Anterior cingulate cortex (tissue), 58 donors: ENCODE measurements at regions not wholly inside any gene's neighbourhood (a gene's known extent, or its start where the extent isn't known, plus 50 kb on each side); places are given as distances from the start of the nearest gene placed in this dataset.
"Not testable (repeated sequence)": the region's sequence is repeated elsewhere in the genome, so short reads cannot be mapped to it uniquely, and the experiment has no call there.

Source experiments
- DNase-seq, 58 donors: peaks; one replicate each; lab custom pipeline; 2025; lab: John Stamatoyannopoulos, UW

DNA sequence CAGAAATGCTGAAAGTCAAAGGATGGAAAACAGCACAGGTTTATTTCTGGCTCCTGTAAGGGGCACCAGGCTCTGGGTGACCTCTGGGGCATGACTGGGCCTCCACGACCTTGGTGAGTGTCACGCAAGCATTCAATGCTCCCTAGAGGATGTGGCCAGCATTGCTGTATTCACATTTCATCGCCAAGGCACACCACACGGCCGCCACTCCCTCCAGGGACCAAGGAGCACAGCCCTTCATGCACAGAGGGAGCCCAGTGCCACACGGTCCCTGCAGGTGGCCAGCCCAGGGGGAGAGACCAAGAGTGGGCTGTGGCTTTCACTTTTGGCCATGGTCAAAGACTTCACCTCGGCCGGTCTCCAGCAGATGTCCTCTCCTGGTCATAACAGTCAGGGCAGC lies 137.4 kb upstream of the TNRC6C start:
- DNase-seq, result peak in 1 of 58 donors; percentile 13

DNA sequence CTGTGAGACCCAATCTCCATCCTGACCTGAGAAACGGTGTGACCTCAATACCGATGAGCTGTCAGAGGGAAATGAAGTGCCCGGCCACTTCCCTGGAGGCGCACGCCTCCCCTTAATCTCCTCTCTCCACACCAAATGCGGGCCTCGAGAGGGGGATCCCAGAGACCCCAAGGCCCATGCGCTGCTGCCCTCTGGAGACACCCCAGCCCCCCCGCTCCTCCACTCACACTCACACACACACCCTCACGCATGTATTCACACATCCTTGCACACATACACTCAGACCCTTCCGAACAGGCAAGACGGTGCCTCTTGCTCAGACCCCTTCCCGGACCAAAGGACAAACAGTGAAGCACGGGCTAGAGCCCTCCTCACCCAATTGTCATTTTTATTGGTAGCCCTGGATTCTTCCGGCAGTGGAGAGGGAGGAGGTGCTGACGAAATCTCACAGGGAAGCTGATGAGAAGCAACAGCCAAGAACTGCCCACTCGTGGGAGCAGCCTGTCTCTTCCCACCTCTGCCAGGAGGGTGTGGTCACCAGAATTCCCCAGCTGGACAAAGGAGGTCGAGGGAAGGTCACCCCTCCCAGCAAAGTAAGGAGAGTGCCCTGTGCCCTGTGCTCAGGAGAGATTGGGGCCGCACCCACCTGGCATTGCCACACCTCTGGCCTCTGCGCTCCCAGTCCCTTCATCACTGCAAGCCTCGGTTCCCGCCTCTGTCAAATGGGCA lies 136.0 kb upstream of the TNRC6C start:
- DNase-seq, result no peak

DNA sequence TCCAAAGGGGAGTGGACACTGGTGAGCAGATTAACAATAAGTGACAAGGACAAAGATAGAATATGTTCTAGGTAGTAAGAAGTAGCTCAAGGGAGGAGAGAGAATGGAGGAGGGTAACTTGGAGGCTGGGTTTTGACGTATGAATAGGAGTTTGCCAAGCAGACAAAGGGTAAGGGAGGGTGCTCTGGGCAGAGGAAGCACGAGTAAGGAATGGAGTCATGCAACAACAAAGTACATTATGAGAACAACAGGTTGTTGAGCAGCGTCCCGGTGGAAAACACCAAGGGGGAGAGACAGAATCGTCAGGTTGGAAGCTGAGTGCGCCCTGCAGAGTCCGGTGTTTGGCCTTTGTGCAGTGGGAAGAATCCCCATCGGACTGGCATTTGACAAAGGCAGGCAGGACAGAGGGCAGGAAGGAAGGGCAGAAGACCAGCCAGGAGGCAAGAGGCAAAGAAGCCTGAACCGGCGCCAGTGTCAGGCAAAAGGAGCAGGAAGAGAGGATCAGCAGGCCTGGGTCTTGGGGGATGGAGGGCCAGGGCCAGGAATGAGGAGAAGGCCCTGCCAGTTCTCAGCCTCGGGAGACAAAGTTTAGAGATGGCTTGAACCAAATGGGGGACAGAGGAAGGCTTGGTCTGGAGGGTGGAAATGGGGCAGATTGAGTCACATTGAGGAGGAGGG lies 134.3 kb upstream of the TNRC6C start:
- no peak for DNase-seq

DNA sequence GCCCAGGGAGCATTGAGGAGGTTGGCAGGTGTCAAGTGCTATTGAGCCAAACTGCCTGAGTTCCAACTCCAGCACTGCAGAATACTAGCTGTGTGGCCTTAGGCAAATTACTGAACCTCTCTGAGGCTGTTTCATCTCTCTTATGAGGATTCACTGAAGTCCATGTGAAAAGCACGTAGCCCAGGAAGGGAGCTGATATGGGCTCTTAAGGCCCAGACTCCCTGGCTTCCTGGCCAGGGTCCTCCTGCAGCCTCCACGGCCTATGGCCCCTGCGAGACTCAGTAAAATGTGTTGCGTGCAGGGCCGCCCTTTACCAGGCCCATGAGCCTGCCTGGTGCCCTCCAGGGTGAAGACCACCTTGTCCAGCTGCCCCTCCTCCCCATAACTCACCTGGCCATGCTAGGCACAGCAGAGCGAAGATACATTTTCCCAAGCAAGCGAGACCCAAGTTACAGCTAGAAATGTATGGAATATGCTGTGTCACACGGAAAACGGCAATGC lies 133.7 kb upstream of the TNRC6C start:
- DNase-seq, result no peak

DNA sequence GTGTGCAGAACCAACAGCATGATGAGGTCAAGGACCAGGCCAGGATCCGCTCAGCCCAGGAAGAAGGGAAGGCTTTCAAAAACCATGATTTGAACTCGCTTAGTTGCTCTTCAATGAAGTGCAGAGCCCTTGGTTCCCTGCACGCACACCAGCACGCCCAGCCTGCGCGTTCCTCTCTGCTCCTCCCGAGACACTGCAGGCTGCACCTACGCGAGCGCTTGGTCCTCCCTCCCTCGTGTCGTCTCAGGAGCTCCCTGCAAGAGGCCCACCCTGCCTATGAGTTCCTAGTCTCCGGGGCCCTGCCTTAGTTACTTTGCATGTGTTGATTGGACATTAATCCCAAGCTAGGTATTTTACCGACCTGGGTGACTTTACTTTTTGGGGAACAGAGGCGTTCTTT lies 132.9 kb upstream of the TNRC6C start:
- peak in 1 of 58 donors; percentile 18 for DNase-seq

DNA sequence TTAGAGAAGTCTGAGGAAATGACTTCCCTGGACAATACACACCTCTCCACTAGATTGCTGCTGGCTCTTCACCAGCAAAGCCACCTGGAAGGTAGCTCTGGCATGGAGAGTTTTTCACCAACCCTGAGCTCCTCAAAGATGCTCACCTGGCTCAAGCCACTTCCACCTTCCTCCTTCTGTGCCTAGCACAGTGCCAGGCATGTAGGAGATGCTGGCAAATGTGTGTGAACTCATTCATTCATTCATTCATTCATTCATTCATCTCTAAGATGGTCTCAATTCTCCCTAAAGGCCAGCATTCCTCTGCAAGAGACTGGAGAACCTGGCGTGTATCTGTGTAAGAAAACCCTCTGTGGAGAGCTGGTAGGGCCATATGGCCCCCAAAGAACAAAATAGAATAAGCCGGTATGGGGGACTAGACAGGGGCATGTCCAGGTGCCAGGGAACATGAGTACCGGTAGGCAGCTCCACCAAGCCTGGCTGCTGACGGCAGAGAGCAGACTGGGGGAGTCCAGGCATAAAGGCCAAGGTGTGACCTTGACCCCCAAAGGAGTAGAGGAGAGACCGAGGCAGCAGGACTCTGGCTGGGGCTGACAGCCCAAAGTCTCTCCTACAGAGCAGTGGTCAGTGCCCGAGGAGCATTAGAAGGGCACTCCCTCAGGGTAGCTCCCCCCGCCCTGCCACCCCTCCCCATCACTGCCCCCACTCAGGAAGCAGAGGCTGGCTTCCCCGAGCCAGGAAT lies 132.2 kb upstream of the TNRC6C start:
- no peak for DNase-seq

DNA sequence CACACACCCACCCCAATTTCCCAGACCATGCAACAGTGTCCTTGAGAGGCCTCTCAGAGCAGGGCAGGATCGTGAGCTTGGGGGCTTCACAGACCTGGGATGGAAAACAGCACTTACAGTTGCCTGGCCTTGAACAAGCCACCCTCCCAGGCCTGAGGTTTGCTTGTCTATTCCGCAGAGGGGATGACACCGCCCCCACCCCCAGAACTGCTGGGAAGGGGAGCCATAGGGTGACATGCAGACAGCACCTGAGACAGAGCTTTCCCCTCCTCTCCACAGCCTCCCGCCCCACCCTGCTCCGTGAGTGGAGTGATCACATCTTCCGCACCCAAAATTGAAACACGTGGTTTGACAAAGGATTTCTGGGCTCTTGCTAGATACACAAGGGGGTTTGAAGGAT lies 131.5 kb upstream of the TNRC6C start:
- no peak for DNase-seq

DNA sequence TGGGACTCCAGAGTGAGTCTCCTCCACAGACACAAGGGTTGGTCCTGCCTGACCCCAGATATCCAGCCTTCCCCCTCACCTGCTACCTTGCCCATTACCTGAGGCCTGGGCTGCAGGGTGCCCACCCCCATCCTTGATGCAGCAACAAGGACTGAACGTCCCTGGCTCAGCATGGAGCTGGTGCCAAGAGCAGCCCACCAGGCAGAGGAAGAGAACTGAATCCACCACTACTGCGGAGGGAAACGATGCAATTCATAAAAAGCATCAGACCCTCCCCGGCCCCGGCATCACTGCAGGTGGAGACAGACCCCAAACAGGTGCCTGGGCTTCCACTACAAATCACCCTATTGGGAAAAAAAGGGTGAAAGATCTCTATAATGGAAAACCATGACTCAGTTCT lies 131.0 kb upstream of the TNRC6C start:
- no peak for DNase-seq

DNA sequence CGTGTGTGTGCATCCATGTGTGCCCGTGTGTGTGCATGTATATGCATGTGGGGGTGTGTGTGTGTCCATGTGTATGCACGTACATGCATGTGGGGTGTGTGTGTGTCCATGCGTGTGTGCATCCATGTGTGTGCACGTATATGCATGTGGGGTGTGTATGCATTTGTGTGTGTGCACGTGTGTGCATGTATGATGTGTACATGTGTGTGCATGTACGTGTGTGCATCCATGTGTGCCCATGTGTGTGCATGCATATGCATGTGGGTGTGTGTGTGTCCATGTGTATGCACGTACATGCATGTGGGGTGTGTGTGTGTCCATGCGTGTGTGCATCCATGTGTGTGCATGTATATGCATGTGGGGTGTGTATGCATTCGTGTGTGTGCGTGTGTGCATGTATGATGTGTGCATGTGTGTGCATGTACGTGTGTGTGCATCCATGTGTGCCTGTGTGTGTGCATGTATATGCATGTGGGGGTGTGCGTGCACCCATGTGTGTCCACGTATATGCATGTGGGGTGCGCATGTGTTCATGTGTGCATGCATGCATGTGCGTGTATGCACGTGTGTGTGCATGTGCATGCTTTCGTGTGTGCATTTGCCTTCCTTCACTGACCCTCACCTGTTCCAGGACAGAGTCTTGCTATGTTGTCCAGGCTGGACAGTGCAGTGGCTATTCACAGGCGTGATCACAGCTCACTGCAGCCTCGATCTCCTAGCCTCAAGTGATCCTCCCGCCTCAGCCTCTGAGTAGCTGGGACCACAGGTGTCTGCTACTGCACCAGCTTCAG lies 129.6 kb upstream of the TNRC6C start:
- DNase-seq, result no peak

DNA sequence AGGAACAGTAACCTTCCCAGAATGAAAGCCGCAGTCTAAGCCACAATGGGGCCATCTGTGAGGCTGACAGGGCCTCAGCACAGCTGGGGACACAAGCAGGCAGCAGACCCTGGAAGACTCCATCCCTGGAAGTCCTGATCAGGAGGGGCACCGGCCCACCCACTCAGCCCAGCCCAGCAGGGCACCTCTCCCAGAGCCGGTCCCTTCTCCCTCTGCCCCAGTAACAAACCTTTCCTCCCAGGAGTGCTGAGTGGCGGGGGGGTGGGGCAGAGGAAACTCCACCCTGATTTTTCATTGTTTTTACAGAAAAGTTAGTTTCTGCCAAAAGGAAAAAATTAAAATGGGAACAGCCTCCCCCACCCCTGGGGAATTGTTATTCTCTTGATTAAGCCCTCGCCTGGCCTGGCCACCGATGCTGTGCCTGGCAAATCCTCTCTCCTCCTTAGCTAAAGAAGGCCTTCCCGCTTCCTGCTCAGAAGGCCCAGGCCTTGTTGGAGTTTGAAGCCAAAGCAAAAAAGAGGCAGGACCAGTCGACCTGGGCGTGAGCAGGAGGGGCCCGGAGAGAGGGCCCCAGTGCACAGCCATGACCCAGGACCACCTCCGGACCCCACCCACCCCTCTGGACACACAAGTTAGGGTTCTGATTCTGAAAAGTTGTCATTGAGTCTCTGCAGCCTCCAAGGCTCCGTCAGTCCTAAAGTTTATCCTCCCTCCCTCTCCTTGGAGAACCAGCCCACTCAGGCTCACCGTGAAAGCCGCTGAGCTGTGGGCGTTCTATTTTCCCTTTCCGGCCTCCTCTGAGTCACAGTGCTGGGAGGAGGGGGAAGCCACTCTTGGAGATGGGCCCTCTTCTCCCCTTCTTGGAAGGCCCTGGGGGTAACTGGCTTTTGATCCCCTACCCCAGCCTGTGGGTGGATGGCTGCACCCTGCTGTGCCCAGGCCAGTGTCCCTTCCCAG lies 128.4 kb upstream of the TNRC6C start:
- DNase-seq, result peak in 30 of 58 donors; percentile 8 to 63 (median 32)

DNA sequence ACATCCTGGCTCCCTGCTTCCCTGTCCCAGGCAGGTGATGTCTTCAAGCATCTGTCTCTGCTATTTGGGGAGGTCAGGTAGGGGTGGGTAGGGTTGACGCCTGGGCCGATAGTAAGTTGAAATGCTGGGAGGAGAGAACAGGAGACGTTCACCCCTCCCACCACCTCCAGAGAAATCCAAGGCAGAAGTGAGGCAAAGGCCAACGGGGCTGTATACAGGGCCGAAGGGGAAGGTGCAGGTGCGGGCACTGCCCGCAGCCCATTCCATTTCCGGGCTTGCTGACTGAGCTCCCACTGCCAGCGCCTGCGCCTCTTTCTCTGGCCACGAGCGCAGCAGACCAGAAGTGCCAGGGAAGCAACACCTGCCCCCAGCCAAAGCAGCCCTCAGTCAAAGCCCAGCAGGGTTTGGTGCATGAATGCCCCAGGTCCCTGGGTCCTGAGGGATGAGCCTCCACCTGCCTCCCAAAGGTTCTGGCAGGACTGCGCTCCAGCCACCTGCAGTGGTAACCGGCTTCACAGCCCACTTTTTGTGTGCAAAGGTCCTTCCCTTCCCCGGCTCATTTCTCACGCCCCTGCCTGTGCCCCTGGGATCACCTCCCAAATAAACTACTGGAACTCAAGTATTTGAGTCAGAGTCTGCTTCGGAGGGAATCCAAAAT lies 127.6 kb upstream of the TNRC6C start:
- no peak for DNase-seq

DNA sequence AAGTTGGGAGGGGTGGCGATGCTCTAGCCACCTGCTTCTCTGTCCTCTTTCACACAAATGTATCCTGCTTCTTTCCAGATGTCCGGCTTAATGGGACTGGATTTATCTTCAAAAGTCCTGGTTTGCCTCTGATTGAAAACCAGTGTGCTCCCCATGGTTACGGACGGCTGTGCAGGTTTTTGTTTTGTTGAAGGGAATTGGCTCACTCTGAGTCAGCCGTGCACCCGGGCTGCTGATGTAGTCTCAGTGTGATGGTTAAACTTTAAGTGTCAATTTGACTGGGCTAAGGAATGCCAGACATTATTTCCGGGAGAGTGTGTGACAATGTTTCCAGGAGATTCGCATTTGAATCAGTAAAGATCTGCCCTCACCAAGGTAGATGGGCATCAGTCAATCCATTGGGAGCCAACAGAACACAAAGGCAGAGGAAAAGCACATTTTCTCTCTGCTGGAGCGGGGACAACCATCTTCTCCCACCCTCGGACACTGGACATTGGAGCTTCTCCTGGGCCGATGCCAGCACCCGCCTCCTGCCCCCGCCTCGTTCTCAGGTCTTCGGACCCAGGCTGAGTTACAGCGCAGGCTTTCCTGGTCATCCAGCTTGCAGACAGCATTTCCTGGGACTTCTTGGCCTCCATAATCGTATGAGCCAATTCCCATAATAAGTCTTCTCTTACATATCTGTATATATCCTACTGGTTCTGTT lies 126.9 kb upstream of the TNRC6C start:
- DNase-seq, result peak in 7 of 58 donors; percentile 7 to 53 (median 19)

DNA sequence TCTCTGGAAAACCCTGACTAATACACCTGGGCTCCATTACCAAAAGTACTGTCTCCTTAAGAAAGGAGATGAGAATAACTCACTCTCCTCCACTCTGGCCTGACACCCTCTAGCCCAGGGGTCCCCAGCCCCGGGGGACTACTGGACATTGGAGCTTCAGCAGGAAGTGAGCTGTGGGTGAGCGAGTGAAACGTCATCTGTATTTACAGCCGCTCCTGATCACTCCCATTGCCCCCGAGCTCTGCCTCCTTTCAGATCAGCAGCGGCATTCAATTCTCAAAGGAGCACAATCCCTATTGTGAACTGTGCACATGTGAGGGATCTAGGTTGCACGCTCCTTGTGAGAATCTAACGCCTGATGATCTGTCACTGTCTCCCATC lies 126.3 kb upstream of the TNRC6C start:
- no peak for DNase-seq

DNA sequence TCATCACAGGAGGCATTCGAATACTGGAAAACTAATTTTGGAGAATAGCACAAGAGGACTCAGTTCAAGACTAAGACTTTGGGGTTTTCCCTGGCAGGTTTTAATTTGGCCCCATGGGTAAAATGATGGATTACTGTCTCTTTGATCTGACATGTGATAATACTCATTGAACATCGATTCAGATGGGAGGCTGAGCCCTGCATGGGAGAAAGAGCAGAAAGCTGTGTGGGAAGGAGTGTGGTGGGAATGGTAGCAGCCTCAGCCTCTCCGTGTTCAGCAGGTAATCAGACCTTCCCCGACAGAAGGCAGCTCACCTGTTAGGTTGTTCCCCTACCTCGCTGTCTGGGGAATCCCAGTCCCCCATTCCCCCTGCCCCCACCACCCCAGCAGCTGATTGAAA lies 124.7 kb upstream of the TNRC6C start:
- no peak for DNase-seq

DNA sequence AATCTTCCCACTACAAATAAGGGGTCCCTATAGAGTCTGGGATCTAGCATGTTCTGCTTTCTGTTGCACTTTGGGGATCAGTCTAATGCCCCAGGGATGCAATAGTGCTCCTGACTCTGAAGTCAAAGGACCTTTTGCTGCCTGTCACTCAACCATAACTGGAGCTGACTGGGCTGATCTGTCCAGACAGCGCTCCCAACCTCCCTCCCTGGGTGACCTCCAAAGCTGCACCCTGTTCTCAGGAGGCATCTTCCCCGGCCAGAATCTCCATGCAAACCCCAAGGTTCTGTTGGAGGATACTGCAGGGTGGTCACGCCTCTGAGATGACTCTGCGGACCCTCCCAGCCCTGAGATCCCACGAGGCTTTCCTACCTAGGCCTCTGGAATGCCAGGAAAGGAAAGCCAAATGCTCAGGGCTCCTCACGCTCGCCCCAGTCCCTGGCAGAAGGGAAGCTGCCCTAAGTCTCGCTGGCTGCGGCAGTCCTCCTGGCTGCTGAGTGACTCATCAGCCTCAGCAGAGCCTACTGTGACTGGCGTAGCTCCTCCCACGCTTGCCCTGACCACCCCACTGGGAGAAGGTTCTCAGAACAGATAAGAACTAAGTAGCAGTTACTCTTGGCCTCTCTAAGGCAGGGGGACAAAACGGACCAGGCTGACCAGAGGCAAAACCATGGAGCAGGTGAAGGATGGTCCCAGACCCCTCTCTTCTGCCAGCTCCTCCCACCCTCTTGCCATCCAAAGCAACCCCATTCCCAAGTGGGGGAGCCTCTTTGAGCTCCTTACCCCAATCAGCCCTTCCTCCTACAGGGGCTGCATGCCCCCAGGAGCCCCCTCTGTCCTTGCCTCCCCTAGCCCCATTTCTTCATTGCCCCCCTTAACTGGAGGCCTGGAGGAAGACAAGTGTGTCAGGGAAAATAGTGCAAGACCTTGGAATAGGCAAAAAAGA lies 124.1 kb upstream of the TNRC6C start:
- DNase-seq, result peak in 16 of 58 donors; percentile 10 to 57 (median 34)

DNA sequence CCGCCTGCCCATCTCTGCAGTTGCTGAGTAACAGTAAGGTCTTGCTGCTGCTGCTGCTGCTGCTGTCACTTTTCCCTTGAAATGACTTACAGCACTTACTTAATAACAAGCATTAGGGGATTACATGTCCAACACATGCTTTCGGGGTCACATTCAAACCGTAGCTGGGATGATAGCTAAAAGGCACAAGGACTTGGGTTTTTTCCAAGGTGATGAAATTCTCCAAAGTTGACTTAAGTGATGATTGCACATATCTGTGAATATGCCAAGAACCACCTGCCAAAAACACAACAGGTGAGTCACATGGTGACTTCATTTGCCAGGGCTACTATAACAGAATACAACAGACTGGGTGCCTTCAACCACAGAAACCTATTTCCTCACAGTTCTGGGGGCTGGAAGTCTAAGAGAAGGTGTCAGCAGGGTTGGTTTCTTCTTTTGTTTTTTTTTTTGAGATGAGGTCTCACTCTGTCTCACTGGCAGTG lies 121.9 kb upstream of the TNRC6C start:
- DNase-seq, result no peak

DNA sequence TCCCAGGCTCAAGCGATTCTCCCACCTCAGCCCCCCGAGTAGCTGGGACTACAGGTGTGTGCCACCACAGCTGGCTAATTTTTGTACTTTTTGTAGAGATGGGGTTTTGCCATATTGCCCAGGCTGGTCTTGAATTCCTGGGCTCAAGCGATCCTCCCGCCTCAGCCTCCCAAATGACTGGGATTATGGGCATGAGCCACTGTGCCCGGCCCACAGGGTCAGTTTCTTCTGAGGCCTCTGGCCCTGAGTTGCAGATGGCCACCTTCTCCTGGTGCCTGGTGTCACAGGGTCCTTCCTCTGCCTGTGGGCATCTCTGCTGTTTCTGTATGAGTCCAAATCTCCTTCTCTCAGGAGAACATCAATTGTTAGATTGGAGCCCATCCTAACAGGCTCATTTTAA lies 121.4 kb upstream of the TNRC6C start:
- not testable (repeated sequence) for DNase-seq
